NCI-H2029 (cell line): ENCODE measurements at regions not wholly inside any gene's neighbourhood (a gene's known extent, or its start where the extent isn't known, plus 50 kb on each side); places are given as distances from the start of the nearest gene placed in this dataset.

Source experiments
- DNase-seq: peaks from one replicate; lab custom pipeline; 2025; lab: John Stamatoyannopoulos, UW

DNA sequence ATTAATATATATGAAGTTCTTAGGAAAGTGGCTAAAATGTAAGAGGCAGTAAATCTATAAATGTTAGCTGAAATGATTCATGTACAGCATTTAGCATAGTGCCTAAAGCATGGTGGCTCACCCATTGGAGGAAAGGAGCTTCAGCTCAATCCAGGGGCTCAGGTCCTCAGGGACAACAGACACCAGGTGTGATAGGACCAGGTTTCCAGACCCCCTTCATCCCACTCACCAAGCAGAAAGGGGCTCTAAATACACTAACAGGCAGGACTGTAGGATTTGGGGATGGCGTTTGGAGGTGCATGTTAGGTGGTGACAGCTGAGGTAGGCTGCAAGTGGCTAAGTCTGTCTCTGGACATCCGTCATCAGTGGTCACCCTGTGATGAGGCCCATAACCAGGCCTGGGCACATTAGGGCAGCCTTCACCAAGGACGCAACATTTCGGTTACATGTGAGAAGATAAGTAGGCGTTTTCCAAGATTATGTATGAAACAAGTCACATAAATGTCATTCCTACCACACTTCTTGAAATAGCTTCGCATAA, 233.1 kb downstream of the C1orf94 start:
- no peak for DNase-seq

DNA sequence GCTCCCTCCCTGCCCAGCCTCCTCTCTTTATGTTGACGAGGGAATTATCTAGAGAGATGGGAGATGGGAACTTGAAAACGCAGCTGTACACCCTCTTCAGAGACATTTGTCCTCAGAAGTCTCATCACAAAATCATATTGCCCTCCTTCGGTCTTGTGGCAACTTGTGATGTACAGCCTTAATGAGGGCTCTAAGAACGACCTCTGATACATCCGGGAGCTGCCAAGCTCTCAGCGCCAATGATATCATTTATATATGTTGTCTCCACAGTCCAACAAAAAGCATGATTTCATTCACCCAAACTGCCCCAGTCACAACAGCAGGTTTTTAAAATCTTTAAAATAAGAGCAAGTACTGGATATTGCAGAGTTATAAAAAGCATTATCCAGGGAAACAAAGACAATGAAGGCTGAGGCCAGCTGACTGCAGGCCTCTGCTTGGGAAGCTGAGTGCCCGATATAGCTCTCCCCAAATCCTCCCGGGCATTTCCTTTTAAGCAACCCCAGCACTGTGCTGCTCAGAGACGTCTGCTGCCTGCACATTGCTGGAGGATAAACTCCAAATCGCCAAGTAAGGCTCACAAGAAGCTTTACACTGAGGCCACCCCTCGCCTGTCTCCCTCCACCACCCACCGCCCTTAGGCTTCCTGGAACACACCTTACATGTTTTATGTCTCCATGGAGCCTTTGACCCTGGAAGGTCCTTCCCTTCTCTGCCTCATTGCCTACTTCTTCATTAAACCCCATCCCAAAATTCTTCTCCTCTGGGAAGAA, 236.1 kb downstream of the C1orf94 start:
- no peak for DNase-seq

GRCh38 chr1:34415140-34415539, 238.4 kb downstream of the C1orf94 start:
- no peak for DNase-seq

DNA sequence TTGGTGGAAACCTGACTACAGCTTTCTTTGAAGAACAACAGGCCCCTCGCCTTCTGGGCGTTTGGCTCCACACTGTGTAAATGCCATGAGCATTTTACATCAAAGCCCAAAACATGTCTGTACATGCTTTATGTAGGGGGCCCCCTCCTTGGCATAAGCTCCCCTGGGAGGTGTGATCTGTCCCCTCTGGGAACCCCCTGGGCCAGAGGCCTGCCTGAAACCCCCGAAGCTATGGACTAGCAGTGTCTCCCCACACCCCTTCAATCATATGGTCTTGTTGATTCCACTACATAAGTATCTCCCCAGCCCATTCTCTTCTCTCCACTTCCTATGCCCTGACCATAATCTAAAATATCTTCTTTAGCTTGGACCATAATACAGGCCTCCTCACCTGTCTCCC, 241.5 kb downstream of the C1orf94 start:
- DNase-seq: no peak

DNA sequence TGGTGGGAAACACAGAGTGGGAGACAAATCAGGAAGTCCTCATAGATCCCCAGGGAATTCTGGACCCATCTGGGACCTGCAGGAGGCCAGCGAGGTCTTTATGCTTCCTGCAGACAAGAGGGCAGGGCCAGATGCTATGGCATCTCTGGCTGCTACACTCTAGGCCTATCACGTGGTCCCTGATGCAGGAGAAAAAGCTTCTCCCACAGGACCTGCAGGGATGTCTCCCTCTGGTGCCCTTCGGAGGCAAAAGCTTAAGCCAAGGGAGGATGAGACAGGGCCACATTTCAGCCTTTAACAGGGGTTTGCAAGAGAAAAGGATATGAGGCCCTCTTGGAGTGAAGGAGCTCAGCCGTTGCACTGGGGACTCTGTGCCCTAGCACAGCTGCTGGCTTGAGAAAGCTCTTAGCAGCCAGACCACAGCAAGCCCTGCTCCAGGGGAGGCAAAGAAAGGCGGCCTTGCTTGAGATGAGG, 243.0 kb downstream of the C1orf94 start:
- no peak for DNase-seq

DNA sequence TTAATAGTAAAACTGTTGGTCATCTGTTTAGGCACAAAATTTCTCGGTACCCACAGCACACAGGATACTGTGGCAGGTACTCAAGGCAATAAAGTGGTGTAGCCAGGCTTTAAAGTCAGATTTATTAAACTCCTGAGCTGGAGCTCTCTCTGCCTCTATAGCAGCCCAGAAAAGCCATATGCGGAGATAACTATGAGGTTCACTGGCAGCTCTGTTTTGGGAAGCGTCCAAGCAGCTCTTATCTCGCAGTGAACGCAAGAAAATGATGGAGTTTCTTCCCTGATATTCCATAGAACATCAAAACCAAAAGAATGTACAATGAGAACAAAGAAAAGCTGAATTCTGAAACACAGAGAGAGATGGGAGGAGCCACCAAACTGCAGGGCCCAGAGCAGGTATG, 248.3 kb downstream of the C1orf94 start:
- DNase-seq: no peak

- peak; percentile 37 for DNase-seq
These were observed 249.1 kb downstream of the C1orf94 start for GRCh38 chr1:34425785-34426184.

- DNase-seq: no peak
These were observed 249.7 kb downstream of the C1orf94 start for GRCh38 chr1:34426325-34426896.

- no peak for DNase-seq
These were observed 250.5 kb downstream of the C1orf94 start for GRCh38 chr1:34427170-34427569.

GRCh38 chr1:34433099-34433498, 256.4 kb downstream of the C1orf94 start:
- no peak for DNase-seq

GRCh38 chr1:34436836-34437235, 260.1 kb downstream of the C1orf94 start:
- DNase-seq: no peak

DNA sequence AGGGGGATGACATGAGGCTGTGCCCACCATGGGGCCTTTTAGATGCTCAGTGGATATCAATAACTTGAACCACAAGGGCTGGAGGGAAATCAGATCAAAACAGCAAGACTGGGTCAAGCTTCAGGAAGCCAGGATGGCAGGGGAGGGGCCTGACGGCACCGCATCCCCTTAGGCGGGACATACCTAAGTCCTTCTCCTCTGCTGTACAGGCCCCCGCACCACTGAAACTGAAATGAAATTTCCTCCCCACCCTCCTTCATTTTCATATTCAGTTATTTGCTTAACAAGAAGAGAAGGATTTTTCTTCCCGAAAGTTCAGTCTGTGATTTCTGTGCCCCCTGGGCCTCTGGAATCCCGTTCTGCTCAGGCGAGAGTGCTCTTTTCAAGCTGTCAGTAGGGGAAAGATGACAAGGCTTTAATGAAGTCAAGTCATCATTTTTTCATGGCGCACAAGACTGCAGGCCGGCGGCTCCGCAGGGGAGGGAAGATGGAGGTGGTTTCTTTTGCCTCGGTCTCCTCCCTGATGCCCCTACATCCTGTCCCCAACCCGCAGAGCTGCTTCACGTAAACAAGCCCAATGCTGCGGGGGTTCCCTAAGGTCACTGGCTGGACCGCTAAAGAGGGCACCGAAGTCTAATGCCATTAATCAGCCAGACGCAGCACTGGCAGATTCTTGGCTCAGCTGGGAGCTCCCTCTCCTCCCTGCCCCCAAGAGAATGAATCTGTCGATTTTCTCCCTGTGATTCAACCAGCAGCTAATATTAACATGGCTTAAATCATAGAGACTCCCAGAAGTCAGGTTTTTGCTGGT, 264.8 kb downstream of the C1orf94 start:
- no peak for DNase-seq

DNA sequence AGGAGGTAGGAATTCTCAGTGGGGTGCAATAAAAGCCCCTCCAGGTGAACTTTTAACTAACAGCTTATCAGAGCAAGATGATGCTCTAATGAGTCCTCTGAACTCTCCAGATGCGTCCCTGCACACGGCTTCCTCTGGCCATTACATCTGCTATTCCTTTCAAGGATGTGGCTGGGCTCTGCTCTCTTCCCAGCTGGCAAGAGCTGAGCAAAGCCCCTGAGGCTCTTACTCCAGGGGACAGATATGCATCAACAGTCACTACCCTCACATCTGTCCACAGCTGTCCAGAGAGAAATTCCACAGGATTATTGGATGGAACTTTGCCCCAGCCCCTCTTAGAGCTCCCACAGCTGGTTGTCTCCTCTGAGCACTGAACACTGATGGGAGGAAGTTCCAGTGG, 267.8 kb downstream of the C1orf94 start:
- no peak for DNase-seq

DNA sequence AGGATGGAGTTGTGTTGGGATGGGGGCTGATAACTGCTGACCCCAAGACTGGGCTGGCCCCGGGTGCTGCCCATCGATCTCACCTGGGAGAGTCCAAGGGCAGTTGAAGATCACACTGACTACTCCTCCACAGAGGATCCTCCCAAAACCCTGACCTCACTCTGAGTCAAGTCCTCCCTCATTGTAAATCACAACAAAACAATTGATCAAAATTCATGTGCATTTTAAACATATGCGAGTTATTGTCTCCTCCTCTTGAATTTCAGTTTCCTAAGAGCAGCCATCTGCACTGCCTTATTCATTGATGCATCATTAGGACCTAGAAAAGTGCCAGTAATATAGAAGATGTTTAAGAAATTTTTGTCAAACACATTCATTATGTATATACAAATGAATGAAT, 273.6 kb downstream of the C1orf94 start:
- DNase-seq: no peak

DNA sequence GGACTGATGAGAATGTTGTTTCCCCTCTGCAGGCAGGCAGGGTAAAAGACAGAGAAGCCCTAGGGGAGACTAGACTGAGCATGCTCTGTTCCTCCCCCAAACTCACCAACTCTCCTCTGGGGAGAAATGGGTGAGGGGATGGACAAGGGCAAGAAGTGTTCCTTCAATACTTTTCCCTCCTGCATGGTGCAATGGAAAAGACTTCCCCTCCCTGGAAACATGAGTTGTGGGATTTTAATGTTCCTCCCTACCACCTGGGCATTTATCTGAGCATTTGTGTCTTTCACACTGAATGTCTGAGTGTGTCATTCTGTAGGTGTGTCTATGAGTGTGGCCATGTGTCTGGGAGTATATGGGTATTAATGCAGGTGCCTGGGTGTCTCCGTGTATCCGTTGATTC, 275.7 kb downstream of the C1orf94 start:
- DNase-seq: no peak

GRCh38 chr1:34455121-34455520, 278.4 kb downstream of the C1orf94 start:
- DNase-seq: no peak

DNA sequence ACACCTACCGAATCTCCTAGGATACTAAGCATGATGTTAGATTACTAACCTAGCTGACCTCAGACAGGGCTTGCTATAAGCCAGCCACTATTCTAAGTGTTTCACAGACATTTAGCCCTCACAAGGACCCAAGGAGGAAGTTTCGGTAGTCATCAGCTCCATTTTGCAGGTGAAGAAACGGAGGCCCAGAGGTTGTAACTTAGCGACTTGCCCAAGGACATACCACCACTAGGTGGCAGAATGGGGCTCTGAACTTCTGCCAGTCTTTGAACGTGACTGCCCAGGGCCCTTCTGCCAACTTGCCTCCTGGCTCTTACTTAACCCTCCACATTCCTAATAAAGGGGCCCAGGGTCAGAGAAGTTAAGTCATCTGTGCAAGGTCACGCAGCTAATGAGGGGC, 283.5 kb downstream of the C1orf94 start:
- DNase-seq: peak; percentile 25

- DNase-seq: no peak
These were observed 284.4 kb upstream of the GJB5 start for GRCh38 chr1:34470401-34470800.

DNA sequence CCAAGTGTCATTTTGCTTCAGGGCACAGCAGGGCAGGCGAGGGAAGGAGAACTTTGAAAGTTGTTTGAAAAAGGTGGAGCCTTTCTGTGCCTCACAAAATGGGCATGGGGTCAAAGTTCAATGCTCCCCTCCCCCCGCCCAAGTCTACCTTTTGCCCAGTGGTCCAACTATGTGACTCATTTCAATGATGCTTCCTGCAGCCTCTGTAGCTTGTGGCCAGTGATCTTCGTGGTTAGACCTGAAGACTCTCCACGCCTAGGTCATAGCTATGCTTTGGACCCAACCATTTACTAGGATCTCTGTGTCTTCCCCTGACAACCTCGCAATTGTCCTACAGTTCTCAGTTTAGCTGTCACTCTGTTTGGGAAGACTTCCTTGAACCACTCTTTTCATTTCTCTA, 280.3 kb upstream of the GJB5 start:
- DNase-seq: no peak

- no peak for DNase-seq
These were observed 278.5 kb upstream of the GJB5 start for GRCh38 chr1:34476371-34476770.

- DNase-seq: no peak
These were observed 277.2 kb upstream of the GJB5 start for GRCh38 chr1:34477632-34478141.

GRCh38 chr1:34478515-34479076, 276.3 kb upstream of the GJB5 start:
- no peak for DNase-seq
